HUDEP-2 (cell line): ENCODE measurements at regions not wholly inside any gene's neighbourhood (a gene's known extent, or its start where the extent isn't known, plus 50 kb on each side); places are given as distances from the start of the nearest gene placed in this dataset.
"Not testable (repeated sequence)": the region's sequence is repeated elsewhere in the genome, so short reads cannot be mapped to it uniquely, and the experiment has no call there.

Experiments
- DNase-seq, 76 experiments: peaks; one replicate each; lab custom pipeline; 2025; ENCODE audit not compliant: unreplicated experiment in 76 of 76; lab: John Stamatoyannopoulos, UW

DNA sequence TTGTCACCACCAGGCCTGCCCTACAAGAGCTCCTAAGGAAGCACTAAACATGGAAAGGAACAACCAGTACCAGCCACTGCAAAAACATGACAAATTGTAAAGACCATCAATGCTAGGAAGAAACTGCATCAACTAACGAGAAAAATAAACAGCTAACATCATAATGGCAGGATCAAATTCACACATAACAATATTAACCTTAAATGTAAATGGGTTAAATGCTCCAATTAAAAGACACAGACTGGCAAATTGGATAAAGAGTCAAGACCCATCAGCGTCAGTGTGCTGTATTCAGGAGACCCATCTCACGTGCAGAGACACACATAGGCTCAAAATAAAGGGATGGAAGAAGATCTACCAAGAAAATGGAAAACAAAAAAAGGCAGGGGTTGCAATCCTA, 77.0 kb upstream of the SAMSN1 start:
- DNase-seq, result not testable (repeated sequence)

DNA sequence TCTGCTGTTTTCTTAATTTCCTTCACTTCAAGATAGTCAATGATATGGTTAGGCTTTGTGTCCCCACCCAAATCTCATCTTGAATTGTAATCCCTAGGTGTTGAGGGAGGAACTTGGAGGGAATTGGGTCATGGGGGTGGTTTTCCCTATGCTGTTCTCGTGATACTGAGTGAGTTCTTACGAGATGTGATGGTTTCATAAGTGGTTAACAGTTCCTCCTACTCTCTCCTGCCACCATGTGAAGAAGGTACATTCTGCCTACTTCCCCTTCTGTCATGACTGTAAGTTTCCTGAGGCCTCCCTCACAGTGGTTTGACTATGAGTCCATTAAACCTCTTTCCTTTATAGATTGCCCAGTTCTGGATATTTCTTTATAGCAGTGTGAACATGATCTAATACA, 74.0 kb upstream of the SAMSN1 start:
- no peak for DNase-seq

DNA sequence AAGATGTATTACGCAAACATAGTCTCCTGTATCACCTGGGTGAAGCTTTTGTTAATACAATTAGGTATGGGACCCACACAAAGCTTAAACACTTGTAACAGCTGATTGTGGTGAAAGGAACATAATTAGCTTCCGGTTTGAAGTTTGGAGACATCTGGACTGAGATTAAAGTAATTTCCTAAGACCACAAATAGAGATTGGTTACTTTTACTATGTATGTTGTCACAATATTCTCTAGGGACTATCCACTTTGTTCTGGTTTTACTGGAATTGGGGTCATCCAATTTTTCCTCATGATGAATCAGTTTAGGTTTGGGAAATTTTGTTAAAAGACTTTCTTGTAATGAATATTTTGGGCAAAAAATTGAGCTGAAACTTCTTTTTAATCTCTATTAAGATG, 71.8 kb upstream of the SAMSN1 start:
- DNase-seq, result no peak

DNA sequence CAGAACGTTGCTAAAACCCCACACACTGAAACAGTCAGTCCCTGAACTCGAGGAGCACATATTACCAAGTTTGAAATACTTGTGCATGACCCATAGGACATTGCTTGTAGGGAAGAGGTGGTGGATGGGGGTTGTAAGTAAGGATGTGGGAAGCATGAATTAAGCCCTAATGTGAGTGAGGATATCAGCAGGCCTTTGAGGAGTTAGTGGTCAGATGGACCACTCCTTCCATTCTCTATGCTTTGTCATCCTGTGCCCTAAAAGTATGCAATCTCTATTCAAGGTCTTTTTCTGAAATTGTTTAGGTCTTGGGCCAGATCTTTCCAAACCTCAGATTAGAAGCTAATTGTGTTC, 70.9 kb upstream of the SAMSN1 start:
- DNase-seq, result no peak

DNA sequence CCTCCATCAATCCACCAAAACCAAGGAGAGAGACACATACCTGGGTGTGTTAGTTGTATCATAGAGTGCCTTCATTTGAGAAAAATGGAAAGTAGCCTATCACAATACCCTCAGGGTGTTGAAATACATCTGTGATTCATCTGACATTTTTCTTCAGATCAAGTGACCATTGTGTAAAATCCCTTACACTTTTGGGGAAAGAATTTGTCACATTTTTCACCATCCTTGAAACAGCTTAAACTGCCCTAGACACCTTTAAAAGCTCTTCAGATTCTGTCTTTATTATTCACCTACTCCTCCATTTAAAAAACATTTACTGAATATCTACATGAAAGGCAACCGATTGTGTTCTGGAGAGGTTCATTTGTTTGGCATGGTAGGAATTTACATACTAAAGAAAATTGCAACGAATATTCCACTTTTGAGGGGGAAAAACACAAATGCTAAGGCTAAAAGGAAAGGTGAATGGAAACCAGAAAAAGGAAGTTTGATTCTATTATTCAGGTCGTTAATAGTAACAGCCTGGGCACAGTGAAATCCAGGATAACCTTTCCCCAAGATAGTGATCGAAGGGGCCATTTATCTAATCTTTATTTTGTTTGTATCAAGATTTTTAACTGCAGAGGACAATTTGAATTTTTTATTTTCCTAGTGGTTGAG, 70.4 kb upstream of the SAMSN1 start:
- no peak for DNase-seq

DNA sequence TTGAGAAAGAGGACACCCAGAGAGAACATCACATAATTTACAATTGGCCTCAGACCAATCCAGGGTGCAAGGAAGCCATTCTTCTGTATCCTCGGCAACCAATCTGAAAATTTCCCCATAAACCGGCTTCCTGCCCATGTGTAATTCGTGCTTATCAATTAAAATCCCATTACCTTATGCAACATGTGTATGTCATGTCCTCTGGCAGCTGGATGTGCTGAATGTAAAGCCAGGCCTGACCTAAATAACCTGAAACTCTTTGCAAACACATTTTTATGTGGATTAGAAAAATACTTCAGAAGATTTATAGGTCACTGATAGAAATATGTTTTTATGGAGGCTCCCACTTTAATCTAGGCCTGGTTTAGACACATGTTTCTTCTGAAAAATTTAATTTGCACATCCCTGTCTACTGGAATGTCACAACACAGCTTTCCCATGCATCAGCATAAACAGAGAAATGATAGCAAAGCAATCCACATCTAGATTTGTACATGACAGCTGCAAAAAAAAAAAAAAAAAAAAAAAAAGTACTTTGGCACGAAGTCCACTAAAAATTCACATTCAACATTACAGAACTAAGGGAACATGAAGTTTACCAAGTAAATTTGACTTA, 69.4 kb upstream of the SAMSN1 start:
- DNase-seq, result no peak

DNA sequence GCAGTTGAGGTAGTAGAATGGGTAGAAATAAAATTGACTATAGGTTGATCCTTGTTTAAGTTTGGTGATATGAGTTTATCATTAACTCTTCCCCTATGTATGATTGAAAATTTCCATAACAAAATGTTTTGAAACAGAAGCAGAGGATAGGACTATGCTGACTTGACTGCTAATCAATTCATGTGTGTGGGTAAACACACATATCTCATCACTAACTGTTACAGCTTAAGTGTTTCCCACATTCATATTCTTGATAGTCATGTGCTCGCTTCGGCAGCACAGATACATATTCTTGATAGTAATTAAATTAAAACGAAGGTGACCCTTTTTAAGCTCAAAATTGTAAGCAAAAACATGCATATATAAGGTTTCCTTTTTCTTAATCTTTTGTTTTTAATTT, 68.2 kb upstream of the SAMSN1 start:
- no peak for DNase-seq

DNA sequence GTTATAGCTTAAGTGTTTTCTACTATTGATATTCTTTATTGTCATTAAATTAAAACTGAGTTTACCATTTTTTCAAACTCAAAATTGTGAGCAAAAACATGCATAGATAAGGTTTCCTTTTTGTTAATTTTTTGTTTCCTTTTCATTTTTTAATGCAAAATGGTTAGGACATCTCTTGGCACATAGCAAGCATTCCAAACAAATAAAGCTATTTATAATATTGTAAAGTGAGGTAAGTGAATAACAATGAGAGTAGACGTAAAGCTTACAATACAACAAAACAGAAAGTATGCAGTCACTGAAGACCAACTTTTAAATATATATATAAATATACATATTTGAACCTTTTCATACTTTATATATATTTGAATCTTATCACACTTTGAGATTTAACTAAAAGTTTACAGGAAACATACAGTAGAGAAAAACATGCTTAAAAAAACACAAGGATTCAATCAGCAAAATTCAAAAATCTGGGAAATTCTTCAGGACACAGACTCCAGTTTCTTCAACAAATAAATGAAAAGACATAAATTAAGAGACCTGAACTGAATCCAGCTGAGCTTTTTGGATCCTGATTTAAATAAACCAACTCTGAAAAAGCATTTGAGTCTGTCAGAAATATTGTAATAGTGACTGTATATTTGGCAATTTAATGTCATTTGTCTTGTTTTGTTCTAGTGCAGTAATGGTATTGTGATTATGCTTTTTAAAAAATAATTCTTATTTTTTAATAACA, 67.5 kb upstream of the SAMSN1 start:
- DNase-seq, result no peak

DNA sequence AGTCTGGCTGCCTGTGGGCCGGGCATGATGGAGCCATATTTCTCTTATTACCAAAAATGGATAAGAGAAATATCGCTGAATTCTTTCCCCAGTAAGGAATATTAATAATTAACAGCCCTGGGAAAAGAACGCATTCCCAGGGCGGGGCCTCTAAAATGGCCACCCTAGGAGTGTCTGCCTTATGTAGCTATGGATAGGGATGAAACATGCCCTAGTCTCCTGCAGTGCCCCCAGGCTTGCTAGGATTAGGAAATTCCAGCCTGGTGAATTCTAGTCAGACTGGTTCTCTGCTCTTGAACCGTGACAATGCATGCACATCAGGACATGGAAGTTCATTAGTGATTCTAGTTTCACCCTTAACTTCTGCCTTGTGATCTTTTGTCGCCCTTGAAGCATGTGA, 64.0 kb upstream of the SAMSN1 start:
- DNase-seq, result not testable (repeated sequence)

DNA sequence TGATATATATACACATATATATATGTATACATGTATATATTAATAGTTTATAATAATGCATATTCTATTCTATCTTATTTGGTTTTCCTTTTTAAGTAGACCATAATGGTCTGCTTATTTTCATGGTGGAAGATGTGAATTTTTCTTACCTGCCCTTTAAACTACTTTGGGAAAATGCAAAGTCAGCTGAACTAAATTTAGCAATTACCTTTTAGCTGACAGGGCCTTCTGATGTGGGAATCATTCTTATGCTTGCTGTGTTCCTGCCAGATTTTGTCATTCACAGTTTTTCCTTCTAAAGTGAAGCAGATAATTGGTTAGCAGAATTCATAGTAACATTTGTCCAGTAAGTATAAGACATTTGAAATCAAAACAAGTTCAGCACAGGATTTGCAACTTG, 63.2 kb upstream of the SAMSN1 start:
- DNase-seq, result no peak

DNA sequence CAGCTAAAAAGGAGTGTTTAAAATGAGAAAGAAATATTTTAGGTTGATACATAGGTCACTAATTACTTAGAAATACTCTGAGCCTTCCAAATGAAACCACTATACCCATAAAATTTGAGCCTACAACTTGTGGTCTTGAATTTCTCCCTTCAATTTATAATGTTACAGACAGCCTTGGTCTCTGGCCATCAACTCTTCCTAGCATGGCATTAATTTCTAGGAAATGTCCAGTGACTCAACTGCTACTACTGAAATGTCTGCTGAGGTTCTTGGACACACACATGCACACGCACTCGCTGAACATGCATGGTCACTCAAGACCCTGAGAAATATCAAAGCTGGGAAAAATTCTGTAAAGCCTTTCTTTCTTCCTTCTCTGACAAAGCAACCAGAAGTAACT, 61.1 kb upstream of the SAMSN1 start:
- DNase-seq, result no peak

DNA sequence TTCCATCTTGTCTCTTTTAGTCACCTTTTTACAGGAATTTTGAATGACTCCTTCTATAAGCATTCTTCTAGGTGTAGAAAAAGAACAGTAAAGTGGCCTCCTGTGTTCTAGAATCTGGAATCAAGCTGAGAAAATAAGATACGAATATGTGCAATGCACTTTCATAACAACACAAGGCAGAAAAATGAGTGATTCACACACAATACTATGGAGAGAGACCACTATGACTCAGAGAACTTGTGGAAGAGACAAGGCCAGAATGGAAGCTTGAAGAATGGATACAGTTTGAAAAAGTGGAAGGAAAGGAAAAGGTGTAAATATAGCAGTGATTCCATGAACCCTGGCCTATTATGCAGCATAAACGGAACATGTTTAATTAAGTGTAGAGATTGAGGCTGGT, 57.1 kb upstream of the SAMSN1 start:
- DNase-seq, result peak in 1 of 76 experiments; percentile 9

DNA sequence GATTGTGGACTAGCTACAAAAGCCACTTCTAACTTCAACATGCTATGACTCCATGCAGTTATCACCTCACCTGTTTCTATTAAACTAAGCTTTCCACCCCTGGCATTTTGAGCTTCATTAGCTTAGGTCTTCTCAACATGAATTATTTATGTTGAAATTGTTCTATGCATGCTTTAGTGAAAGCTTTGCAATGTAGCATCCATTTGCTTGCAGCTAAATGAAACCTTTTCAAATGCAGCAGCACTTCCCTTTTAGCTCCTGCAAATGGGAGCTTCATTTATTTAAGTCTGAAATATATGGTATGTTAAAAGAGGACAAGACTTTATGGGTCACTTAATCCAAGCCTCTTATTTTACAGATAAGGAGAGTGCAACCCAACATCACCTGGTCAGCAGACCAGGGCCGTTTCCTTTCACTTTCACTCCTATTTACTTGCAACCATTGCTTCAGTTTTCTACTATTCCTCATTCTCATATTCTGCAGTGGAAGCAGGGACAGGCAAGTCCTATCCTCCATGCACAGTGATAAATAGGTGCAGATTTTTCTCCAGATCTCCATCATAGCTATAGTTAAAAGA, 56.4 kb upstream of the SAMSN1 start:
- DNase-seq, result peak in 2 of 76 experiments; percentile 12 to 22

DNA sequence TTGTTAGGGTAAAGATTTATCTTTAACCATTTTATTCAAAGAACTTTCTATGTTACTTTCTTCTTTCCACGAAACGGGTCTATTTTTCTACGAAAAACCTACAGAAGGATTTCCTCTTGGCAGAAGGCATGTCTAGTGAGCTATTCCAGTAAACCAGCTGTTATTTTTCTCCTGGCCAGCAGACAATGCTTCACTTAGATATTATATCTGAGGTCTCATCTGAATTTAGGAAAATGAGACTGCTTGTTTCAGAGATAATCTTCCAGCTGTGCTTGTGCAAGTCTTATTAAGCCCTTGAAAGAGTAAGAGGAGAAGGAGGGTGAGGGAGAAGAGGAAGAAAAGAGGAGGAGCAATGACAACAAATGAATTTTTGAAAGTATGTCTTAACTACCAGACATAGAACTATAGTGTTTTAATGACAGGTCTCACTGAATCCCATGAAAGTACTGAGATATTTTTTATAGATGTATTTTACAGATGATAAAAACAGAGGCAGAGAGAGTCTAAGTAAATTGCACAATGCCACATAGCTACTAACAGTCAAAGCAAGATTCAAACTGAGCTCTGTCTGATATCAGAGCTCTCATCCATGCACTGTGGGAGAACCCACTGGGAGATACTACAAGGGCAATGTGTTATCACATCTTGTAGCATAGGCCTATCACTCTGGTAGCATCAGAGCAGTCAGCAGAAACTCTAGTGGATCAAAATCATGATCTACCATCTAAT, 54.6 kb upstream of the SAMSN1 start:
- DNase-seq, result peak in 24 of 76 experiments; percentile 6 to 87 (median 38)

DNA sequence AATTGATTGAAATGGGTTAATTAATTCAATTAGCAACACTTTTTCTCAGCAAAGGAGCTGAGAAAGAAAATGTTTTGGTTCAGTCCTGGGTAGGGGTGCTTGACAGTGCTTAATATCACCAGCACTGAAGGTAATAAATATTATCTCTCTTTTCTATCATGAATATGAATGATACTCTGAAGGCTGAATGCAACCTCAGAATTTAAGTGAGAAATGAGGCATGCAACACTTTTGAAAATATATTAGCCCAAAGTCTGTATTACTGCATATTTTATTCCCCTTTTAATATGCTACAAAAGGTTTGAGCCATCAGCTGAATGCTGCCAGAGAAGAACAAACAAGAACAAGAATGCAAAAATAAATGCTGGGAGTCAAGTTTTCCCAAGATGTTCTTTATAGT, 52.0 kb upstream of the SAMSN1 start:
- no peak for DNase-seq
